ENCODE measurements at regions not wholly inside any gene's neighbourhood (a gene's known extent, or its start where the extent isn't known, plus 50 kb on each side); places are given as distances from the start of the nearest gene placed in this dataset.

- TF ChIP-seq POLR2A (IDR thresholded peaks at IDR 0.05) (no peak), CTCF (IDR thresholded peaks at IDR 0.05) (no peak)
These were observed 123.8 kb downstream of the CCDC71L start for GRCh38 chr7:106537119-106537518.
